Left cardiac atrium (tissue), 4 donors: ENCODE measurements at regions not wholly inside any gene's neighbourhood (a gene's known extent, or its start where the extent isn't known, plus 50 kb on each side); places are given as distances from the start of the nearest gene placed in this dataset.
A peak's percentile ranks its signal among the peaks of the same experiment; 100 is the strongest.

Experiments used
- ATAC-seq, 2 donors: fragments of 200-7000 bp; cut with Tn5 transposase; one replicate each; pipeline ENCODE4 v1.9.1; 2020; ENCODE audit warnings: mild to moderate bottlenecking in 2 of 2, moderate library complexity in 2 of 2
- DNase-seq: peaks from one replicate; pipeline ENCODE4 v3.0.0-alpha.2; 2020
- intact Hi-C, 2 donors: fragments of 100-400 bp; cut with DNase I; formaldehyde crosslinking; loops; one replicate each; pipeline versions ENCODE4 v1.14.1 to v1.15.1; 2022 to 2023
- donor health status: DM: no; HTN: yes; CAD: no.
- donor health status: DM: no; HTN: yes; CAD: no; lungs with severe emphysema.
- donor health status: DM: yes; HTN: yes; CAD: no.
- donor health status: Dilated cardiomyopathy.

DNA sequence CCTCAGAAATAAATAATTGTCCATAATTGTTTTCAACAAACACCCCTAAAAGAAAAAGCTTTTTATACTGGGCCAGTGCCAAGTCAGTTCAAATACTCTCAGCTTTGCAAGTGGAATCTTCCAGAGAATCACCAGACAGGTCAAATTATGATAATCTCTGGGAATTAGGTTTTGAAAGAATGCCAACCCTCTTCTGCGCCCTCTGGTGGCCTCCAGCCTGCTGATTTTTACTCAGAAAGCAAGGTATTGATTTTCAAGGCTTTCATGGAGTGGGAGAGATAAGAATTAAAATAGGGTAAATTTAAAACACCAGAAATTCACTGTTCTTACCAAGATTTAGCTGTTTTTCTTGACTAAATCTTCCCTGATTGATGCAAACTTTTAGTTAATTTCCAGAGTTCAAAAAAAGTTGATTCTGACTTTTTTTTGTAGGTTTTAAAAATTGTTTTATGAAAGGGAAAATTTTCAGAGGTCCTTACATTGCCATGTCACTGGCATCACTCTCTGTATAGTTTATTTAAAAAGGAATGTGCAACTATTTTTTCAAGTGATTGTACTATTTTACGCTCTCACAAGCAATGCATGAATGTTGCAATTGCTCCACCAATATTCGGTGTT is 282.9 kb upstream of the TNP1 start:
- no peak for ATAC-seq
- no peak for DNase-seq
- intact Hi-C loops = no loop called here

- intact Hi-C loops = no loop called here
- DNase-seq (no peak), ATAC-seq (no peak)
Measured at GRCh38 chr2:217138284-217138683, 278.4 kb upstream of the TNP1 start.

DNA sequence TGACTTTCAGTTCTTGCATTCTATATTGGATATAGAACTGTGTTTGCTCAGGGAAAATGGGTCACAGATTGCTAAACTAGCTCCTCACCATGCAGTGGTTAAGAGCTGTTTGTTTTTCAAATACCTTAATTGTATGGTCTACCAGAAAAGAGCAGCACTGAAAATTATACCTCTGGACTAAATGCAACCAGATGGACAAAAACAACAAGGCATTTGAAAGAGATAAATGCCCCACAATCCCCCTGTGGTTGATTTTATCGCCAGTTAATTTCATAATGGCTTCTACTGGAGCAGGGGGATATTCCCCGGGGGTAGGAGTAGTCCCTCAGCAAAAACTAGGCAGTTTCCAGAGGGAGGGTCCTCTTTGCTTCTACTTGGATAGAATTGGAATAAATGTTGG is 267.9 kb upstream of the TNP1 start:
- ATAC-seq (no peak), DNase-seq (no peak)
- intact Hi-C loops = no loop called here

DNA sequence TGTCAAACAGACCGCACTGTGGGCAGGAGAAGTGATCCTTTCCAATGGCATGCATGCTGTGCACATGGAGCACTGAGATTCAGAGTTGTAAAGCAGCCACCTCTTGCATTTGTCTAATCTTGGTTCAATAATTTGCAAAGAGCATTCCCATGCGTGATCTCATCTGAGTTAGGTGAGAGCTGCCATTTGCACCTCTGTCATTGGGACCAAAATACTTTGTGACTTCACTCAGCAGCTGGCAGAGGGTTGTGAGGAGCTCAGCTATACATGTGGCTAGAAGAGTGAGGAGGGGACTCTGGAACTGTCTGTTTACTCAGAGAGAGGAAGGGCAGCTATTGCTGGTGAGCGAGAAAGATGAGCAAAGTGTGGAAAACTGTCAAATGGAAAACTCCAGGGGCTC is 265.1 kb upstream of the TNP1 start:
- intact Hi-C loops = no loop called here
- ATAC-seq = peak in 1 of 2 donors; percentile 79
- no peak for DNase-seq

GRCh38 chr2:217124050-217124449 is 264.2 kb upstream of the TNP1 start:
- intact Hi-C loops = no loop called here
- DNase-seq (no peak), ATAC-seq (no peak)

GRCh38 chr2:217121565-217121964 is 261.7 kb upstream of the TNP1 start:
- ATAC-seq = no peak
- intact Hi-C loops = no loop called here
- no peak for DNase-seq

- intact Hi-C loops = no loop called here
- no peak for ATAC-seq
- DNase-seq = no peak
Measured at GRCh38 chr2:217120429-217120828, 260.6 kb upstream of the TNP1 start.

GRCh38 chr2:217118559-217119284 is 258.9 kb upstream of the TNP1 start:
- ATAC-seq (no peak), DNase-seq (no peak)
- intact Hi-C loops = no loop called here

DNA sequence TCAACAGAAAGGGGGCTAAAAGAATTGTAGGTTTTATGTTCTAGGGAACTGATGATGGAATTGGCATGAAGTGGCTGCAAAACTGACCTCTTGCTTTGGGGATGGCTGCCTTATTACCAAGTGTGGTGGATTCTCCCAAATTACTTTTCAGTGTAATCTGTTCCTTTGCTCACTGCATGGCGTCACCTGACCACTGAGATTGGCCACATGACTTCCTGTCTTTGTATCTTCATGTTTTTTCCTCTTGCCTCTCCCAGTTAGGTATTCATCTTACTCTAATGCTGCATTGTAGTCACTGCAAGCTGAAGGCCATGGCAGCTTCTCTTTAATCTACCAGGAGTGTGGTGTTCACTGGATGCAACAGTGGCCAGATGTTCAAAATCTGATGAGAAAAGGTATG is 257.7 kb upstream of the TNP1 start:
- no peak for ATAC-seq
- intact Hi-C loops = no loop called here
- no peak for DNase-seq

GRCh38 chr2:217116610-217117009 is 256.7 kb upstream of the TNP1 start:
- no peak for ATAC-seq
- intact Hi-C loops = no loop called here

GRCh38 chr2:217114117-217114516 is 254.3 kb upstream of the TNP1 start:
- no peak for DNase-seq
- no peak for ATAC-seq
- intact Hi-C loops = no loop called here

More at GRCh38 chr2:217116610-217117009, 256.7 kb upstream of the TNP1 start:
- DNase-seq = no peak

DNA sequence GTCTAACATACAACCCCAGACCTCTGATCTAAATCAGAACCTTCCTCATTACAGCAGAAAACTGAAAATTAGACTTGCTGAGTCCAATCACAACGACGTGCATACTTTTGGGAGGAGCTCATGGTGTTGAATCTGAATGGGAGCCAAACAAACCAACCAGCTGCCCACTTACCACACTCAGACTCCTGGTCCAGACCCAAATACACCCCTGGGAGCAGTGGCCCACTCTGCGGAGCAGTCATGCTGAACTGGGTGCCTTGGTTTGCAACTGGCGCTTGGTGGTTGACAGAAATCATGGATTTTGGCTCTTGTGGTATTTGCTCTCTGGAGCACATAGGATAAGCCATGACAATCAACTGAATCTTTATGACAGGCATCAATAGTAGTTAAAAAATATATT is 253.6 kb upstream of the TNP1 start:
- ATAC-seq = no peak
- DNase-seq = no peak
- intact Hi-C loops = no loop called here

DNA sequence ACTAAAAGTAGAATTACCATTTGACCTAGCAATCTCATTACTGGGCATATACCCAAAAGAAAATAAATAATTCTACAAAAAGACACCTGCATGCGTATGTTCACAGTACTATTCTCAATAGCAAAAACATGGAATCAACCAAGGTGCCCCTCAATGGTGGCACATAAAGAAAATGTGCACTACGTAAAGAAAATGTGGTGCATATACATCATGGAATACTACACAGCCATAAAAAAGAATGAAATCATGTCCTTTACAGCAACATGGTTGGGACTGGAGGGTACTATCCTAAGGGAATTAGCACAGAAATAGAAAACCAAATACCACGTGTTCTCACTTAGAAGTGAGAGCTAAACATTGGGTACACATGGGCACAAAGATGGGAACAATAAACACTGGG is 250.7 kb upstream of the TNP1 start:
- DNase-seq (no peak), ATAC-seq (no peak)
- intact Hi-C loops = no loop called here

DNA sequence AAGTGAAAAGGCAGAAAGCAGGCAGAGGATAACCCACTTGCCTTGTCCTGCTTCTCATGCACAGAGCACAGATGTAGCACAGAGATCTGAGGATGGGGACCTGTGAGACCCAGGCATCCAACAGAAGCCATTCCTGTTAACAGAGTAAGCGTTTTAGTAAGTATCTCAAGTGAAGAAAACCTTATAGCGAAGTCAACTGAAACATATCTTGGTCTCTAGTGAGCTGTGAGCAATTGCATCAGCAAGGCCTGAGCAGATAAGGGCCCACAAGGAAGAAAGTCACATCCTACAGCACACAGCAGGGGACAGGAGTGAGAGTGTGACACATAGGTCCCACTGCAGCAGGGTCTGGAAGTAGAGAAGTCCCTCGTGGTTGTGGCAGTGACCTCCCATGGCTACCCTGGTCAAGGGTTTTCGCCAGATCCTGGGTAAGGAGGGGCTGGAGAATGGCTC is 248.7 kb upstream of the TNP1 start:
- intact Hi-C loops = no loop called here
- DNase-seq (no peak), ATAC-seq (no peak)

- ATAC-seq (no peak), DNase-seq (no peak)
- intact Hi-C loops = no loop called here
Measured at GRCh38 chr2:217108086-217108485, 248.2 kb upstream of the TNP1 start.

GRCh38 chr2:217107480-217107879 is 247.6 kb upstream of the TNP1 start:
- ATAC-seq = no peak

GRCh38 chr2:217106650-217107014 is 246.8 kb upstream of the TNP1 start:
- DNase-seq = no peak

More at GRCh38 chr2:217107480-217107879, 247.6 kb upstream of the TNP1 start:
- no peak for DNase-seq
- intact Hi-C loops = no loop called here

DNA sequence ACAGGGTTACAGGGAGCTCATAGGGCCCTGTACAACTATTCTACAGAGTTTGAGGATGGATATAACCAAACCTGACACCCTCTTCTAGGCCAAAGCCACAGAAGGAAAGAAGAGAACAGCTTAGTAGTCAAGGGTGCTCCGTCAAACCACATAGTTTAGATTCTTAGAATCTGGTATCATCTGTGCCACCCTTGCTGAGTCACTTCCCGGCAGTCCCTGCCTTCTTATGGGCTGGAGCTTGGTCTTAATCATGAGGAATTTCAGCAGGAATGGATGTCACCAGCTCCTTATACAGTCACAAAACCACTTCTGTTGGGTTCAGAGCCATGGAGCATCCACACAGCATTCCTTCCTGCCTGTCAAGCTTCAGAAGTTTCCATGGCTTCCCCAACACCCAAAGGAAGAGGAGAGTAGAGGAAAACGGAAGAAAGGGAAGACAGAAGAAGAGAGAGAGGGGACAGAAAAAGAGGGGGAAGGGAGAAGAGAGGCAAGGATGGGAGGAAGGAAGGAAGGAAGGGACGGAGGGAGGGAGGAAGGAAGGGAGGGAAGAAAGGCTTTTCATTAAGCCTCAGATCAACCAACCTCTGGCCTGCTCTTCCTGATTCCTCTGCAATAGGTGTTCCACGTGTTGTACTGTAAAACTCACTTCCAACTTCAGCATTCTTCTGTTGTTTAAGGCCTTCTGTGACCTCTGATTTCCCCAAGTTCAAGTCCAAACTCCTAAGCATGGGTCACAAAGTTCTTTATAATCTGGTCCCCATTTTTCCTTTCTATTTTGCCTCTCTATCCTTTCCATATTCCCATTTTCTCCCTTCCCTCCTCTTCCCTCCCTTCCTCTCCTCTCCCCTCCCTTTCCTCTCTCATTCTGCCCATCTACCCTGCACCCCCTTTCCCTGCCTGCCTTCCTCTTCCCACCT is 246.1 kb upstream of the TNP1 start:
- ATAC-seq = peak in 1 of 2 donors; percentile 32
- no peak for DNase-seq
- intact Hi-C loops = no loop called here

More at GRCh38 chr2:217106650-217107014, 246.8 kb upstream of the TNP1 start:
- intact Hi-C loops = no loop called here
- no peak for ATAC-seq

- intact Hi-C loops = no loop called here
- ATAC-seq = no peak
- DNase-seq = no peak
Measured at GRCh38 chr2:217103752-217104545, 244.1 kb upstream of the TNP1 start.
